ENCODE measurements at regions not wholly inside any gene's neighbourhood (a gene's known extent, or its start where the extent isn't known, plus 50 kb on each side); places are given as distances from the start of the nearest gene placed in this dataset.
A peak's percentile ranks its signal among the peaks of the same experiment; 100 is the strongest.

GRCh38 chr14:71734076-71734475 lies 198.2 kb upstream of the RGS6 start:
- DNase-seq (ENCODE audit: low read depth): no peak
- no peak overlapping the region for H3K4me3 ChIP-seq (ENCODE audit: low read length)
- TF ChIP-seq, protein P1, sequence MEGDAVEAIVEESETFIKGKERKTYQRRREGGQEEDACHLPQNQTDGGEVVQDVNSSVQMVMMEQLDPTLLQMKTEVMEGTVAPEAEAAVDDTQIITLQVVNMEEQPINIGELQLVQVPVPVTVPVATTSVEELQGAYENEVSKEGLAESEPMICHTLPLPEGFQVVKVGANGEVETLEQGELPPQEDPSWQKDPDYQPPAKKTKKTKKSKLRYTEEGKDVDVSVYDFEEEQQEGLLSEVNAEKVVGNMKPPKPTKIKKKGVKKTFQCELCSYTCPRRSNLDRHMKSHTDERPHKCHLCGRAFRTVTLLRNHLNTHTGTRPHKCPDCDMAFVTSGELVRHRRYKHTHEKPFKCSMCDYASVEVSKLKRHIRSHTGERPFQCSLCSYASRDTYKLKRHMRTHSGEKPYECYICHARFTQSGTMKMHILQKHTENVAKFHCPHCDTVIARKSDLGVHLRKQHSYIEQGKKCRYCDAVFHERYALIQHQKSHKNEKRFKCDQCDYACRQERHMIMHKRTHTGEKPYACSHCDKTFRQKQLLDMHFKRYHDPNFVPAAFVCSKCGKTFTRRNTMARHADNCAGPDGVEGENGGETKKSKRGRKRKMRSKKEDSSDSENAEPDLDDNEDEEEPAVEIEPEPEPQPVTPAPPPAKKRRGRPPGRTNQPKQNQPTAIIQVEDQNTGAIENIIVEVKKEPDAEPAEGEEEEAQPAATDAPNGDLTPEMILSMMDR (conservative IDR thresholded peaks at IDR 0.05; ENCODE audit: low read length): no peak

GRCh38 chr14:71734885-71735284 lies 197.3 kb upstream of the RGS6 start:
- H3K4me3 ChIP-seq (ENCODE audit: low read length): no peak overlapping the region
- DNase-seq (ENCODE audit: low read depth): no peak
- TF ChIP-seq, protein P1 (conservative IDR thresholded peaks at IDR 0.05; ENCODE audit: low read length): no peak

GRCh38 chr14:71737760-71738159 lies 194.5 kb upstream of the RGS6 start:
- no peak for DNase-seq (ENCODE audit: low read depth)
- H3K4me3 ChIP-seq (ENCODE audit: low read length): no peak overlapping the region
- TF ChIP-seq, protein P1 (conservative IDR thresholded peaks at IDR 0.05; ENCODE audit: low read length): no peak

DNA sequence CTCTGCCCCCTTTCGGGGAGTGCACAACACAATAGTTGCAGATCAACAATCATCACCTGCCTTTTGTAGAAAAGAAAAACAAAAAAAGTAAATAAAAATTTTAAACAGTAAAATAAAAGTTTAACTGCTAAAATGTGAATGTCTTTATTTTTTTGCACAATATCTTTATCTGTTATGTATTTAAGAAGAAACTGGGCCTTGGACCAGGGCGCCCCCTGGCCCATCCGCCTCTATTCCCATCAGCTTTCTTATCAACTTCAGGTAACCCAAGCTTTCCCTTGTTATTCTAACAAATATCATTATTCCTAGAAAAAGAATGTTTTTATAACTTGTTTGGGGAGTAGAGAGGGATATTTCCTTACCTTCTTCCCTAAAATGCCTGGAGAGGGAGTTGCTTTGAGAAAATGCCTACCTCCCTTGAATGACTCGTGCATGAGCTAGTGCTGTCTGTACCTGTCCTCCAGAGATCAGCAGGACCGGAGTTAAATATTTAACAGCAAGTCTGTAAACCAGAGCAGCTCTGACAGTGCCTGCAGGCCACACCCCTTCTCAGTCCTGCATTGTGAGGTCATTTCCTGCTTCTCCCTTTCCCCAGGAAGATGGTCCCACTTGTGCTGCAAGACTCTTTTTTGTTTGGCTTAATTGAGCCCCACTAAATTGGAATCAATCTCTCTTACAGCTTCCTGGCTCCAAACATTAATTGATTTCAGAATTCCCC lies 192.8 kb upstream of the RGS6 start:
- TF ChIP-seq, protein P1 (conservative IDR thresholded peaks at IDR 0.05; ENCODE audit: low read length): no peak
- H3K4me3 ChIP-seq (ENCODE audit: low read length): no peak overlapping the region
- DNase-seq (ENCODE audit: low read depth): no peak

- DNase-seq (ENCODE audit: low read depth): peak; percentile 30
- TF ChIP-seq, protein P1 (conservative IDR thresholded peaks at IDR 0.05; ENCODE audit: low read length): no peak
- no peak overlapping the region for H3K4me3 ChIP-seq (ENCODE audit: low read length)
Observed at GRCh38 chr14:71741241-71741640, 191.0 kb upstream of the RGS6 start.

GRCh38 chr14:71742485-71742884 lies 189.7 kb upstream of the RGS6 start:
- no peak overlapping the region for H3K4me3 ChIP-seq (ENCODE audit: low read length)
- TF ChIP-seq, protein P1 (conservative IDR thresholded peaks at IDR 0.05; ENCODE audit: low read length): no peak
- peak; percentile 69 for DNase-seq (ENCODE audit: low read depth)

GRCh38 chr14:71745072-71745471 lies 187.2 kb upstream of the RGS6 start:
- DNase-seq (ENCODE audit: low read depth): no peak
- TF ChIP-seq, protein P1 (conservative IDR thresholded peaks at IDR 0.05; ENCODE audit: low read length): no peak
- H3K4me3 ChIP-seq (ENCODE audit: low read length): no peak overlapping the region
